GM21529 (cell line): ENCODE measurements at regions not wholly inside any gene's neighbourhood (a gene's known extent, or its start where the extent isn't known, plus 50 kb on each side); places are given as distances from the start of the nearest gene placed in this dataset.
"Not testable (repeated sequence)": the region's sequence is repeated elsewhere in the genome, so short reads cannot be mapped to it uniquely, and the experiment has no call there.

Experiments
- ATAC-seq: cut with Tn5 transposase; IDR thresholded peaks from one replicate; pipeline ENCODE4 v1.9.1; 2021; ENCODE audit not compliant: unreplicated experiment

DNA sequence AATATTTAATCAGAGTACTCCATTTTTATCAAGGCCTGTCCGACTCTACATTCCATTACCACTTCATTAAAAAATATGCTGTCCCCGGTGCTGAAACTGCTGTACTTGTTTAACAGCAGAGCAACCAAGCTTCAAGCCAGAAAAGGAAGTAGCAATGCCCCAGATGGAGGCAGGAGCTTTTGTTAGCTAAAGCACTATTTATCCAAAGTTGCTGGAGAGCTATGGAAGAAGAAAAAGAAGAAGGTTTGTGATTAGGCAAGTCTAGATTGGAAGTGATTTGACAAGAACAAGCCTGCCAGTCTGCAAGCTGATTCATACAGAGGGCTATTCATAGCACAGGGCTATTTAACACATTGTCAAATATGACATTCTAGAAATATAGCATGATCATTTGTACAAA lies 160.9 kb upstream of the SPTLC3 start:
- no peak for ATAC-seq

DNA sequence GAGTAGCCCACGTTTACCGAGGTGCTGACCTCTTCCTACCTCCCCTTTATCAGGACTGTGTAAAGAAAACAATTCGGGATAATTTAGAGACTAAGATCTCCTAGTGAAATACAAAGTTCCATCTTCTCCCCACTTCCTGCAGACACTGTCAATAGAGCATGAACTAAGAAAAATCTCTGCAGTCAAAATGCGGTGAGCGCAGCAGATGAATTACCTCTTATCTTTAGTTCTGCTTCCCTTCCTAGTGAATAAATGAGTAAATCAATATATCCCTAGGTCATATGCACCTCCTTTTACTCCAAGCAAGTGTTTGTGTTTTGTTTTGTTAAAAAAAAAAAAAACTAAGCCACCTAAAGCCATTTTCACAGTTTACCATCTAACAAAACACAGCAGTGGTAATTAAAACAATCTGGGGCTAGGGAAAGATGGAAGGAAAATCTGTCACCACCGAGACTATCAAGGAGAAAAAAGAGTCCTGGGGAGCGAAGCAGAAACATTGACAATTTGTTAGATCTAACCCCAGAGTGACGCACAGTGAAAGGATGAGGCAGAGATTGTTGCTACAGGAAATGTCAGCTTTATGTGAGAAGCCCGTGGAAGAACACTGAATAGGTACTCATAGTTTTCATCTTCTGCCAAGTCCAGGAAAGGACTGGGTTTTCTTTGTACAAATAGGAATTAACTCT lies 159.4 kb upstream of the SPTLC3 start:
- ATAC-seq: no peak

DNA sequence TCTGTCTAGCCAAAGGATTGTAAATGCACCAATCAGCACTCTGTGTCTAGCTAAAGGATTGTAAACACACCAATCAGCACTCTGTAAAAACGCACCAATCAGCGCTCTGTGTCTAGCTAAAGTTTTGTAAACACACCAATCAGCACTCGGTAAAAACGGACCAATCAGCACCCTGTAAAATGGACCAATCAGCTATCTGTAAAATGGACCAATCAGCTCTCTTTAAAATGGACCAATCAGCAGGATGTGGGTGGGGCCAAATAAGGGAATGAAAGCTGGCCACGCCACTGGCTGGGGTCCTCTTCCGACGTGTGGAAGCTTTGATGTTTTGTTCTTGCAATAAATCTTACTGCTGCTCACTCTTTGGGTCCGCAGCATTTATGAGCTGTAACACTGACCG lies 151.1 kb upstream of the SPTLC3 start:
- not testable (repeated sequence) for ATAC-seq

DNA sequence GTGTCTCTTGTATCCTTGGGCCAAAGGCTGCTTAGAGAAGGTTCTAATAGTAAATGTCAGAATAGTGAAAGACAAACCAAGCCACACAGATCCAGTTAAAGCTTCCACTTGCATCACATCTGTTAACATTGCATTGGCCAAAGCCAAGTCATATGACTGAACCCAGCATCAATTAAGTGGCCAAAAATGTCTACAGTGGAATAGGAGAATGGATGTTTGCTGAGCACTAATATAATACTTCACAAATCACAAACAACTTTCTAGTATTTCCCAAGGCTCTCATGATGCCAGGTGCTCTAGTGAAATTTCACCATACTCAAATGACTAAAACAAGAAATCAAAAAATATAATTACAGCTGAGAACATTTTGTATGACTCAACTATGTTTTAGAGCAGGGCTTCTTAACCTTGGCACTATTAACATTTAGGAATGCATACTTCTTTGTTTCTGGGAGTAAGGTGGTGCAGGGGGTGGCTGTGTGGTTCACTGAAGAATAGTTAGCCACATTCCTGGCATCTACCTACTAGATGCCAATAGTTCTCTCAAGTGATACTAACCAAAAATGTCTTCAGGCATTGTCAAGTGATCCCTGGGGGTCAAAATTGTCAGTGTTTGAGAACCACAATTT lies 148.0 kb upstream of the SPTLC3 start:
- no peak for ATAC-seq

DNA sequence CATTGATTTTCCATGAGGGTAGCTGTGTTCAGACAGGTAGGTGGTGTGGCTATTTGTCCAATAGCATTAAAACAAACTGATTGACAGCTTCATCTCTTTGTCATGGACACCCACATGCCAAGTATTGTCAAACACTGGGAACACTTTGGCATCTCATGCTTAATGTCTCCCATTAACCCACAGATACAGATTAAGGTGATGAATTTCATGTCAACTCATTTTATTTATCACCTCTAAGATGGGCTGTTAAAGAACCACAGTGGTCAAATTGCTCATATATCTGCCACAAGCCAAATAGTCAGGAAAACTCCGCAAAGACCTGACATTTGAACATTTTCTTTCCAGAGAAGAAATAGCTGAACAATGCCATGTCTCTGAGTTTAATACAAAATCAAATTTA lies 139.1 kb upstream of the SPTLC3 start:
- ATAC-seq: no peak

DNA sequence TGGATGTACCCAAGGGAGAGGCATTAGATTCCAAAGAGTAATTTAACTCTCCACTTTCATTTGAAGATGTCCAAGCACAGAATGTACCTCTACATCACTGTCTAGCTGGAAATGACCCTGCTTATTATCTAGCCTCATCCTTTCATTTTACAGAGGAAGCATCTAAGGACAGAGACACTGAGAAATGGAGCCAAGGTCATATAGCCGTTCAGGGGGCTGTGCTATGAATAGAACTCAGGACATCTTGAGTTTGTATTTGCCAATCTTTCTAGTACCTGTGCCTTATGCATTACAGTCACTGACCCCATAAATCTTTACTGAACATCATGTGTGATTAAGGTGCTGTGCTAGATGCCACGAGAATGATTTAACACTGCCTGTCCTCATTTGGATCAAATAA lies 138.2 kb upstream of the SPTLC3 start:
- no peak for ATAC-seq

DNA sequence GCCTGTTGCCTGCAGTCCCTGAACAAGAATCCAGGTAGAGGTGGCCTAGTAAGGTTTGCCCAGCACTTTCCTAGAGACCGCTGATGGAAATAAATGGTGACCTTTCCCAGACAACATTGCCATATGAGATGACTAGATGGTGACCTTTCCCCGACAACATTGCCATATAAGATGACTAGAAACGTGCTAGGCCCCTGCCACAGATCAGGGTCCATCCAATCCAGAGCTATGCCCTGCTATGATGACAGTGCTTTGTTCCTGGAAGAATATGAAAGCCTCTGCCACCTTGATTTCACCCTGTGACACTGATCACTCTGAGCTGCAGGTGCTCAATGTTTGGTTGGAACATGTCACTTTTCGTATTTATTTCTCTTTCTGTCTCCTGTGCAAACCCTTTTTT lies 133.8 kb upstream of the SPTLC3 start:
- ATAC-seq: no peak

DNA sequence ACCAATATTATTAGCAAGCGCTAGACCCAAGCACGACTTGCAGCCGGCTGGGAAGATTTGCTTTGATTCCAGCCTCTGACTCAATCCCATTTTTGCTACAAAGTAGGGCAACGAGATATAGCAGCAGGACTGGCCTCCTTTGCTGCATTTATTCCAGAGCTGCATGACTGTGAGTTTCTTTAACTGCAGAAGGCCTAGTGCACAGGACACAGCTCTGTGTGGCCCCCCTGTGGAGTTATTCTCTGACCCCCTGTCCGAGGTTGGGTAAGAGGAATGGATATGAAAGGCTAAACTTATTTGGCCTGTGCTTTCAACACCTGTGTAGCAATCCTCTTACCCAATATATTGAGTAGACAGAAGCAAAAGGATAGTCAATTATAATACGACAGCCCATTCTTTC lies 133.3 kb upstream of the SPTLC3 start:
- no peak for ATAC-seq

DNA sequence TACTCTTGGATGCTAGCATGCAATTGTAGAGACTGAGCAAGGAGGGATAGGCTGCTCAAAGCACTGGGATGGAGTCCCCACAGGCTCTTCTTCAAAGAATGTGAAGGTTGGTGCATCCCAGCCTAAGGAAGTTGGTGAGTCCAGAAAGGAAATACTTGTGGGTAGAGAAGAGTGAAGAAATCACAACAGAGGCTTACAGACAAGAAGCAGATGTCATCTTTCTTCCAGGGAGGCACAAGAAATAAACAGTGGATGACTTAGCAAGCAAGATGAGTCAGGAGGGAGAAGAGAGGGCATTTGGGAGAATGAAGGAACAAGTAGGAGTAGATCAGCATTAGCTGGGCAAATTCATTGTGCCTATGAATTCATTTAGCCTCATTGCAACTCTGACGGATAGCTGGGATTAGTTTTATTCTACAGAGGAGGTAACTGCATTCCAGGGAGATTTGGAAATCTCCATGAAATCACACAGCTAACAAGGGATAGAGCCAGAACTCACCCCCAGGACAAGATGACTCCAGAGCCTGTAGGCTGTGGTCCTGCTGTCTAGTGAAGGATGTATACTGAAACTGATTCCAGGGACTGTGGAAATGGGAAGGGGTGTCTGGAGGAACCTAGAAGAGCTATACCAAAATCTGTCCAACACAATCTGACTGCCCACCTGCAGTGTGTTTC lies 125.8 kb upstream of the SPTLC3 start:
- no peak for ATAC-seq

DNA sequence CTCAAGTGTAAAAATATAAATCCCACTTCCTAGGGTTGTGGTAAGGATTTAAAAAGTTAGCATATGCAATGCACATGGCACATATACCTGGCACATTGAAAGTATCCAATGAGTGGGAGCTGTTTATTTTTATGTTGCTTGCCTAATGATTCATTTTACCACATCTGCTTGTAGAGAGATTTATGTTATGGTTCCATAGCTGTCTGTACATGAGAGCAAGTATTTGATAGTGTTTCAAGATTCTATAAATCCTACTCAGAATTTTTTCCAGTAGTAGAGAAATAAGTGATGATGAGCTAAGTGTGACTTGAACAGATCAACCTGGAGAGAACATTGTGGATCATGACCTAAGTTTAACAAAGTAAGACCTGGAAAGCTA lies 125.3 kb upstream of the SPTLC3 start:
- no peak for ATAC-seq

DNA sequence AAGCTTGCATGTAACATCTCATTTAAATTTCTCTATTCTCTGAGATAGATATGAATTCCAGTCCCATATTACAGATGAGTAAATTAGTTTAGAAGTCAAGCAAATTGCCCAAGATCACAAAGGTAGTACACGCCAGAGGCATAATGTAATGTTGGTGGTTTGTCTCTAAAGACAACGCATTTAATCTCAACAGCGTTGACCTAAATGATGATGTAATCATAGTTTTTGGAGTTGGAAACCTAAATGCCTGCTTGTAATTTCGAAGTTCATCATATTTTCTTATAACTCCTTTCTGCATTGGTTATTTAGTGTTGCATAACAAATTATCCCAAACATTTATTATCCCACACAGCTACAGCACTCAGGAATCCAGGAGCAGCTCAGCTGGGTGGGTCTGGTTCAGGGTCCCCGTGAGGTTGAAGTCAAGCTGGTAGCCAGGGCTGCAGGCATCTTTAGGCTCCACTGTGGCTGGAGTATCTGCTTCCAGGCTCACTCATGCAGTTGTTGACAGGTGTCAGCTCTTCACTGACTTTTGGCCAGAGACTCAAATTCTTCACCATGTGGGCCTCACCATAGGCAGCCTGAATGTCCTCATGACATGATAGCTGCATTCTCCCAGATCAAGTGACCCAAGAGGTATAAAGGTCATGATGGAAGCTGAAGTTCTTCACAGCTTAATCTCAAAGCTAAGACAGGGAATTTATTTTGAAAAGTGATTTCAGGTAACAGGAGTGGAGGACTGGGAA lies 122.0 kb upstream of the SPTLC3 start:
- no peak for ATAC-seq

DNA sequence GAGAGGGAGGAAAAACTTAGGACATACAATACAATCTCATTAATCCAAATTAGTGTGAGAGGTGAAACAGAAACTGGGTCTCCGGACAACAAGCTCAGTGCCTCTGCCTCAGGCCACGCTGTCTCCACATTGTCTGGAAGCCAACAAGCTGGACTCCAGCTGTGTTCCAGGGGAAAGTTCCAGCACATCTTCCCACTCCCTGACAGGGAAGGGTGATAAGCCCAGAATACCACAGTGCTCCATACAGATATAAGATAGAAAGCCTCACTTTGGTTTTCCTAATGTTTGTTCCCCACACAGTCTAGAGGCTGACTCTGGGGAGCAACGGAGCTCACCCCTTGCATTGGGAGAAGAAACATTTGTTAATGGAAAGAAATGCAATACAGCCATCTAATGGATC lies 117.1 kb upstream of the SPTLC3 start:
- no peak for ATAC-seq

DNA sequence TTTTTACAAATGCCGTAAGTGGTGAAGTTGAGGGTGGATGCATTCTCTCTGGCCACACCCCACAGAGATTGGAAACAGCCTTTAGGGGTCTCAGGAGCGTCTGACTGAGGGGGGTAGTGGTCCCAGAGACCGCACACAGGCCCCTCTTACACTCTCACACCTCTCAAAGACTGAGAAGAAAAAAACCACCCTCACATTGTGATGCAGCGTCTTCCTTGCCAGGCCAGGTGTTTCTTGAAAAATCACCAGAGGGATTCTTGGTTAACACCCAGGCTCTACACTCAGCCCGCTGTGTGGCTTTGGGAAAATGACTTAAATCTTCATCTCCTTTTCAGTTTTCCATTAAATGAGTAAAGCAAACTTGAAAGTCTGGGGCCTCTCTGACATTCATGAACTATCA lies 115.8 kb upstream of the SPTLC3 start:
- ATAC-seq: no peak

DNA sequence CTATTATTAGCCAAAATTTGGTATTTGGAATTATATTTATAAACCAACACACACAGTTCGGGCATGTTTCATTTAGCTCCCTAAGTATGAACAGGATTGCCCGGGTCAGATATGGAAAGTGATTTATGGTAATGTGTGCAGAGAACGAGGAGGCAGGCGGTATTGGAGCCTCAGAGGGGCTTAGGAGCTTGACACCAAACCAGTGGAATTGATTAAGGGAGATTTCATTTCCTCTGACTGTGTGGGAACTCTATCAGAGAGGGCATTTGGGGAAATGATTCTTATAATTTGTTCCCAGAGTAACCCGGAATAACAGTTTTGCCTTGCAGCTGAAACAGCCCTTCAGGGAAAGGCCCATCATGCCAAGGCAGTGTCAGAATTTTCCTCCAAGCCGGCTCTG lies 115.1 kb upstream of the SPTLC3 start:
- no peak for ATAC-seq

DNA sequence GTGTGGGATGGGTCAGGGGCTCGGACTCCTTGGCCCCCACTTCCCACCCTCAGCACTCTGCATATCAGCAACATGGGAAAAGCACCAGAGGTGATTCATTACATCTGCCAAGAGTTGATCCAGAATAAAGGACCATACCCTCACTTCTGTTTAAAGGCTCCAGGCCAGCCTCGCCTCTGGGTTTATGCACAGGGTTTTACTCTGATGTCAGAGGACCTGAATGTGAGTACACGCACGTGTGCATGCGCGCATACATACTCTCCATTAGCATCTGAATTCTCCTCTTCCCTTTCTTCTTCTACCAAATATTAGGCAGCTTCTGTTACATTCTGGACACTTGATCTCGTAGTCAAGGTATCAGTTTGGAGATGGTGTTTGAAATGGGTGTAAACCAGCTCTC lies 114.7 kb upstream of the SPTLC3 start:
- no peak for ATAC-seq

DNA sequence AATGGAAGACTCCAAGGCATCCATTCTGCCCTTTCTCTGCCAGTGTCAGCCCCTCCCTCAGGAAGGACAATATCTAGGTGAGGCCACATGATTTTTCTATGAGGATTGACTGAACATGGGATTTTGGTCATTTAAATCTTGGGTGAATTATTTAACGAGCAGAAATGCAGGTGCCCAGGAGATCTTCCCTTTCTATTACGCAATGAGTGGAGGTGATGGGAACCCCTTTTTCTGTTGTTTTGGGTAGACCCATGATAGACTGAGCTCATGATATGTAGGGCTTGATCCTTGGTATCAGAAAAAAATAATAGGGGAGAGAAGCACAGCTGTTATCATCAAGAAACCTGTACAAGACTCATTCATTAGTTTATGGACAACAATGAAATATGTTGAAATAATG lies 112.6 kb upstream of the SPTLC3 start:
- no peak for ATAC-seq

DNA sequence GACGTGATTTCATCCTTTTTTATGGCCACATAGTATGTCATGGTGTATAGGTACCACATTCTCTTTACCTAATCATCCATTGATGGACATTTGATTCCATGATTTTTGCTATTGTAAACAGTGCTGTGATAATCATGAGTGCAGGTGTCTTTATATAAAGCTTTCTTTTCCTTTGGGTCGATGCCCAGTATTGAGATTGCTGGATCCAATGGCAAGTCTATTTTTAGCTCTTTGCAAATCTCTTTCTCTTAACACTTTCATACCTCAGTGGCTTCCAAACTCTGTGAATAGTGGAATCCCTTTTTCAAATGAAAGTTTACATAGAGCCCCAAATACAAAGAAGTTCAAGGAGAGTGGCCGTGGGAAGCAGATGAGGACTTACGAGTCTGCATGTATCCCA lies 105.8 kb upstream of the SPTLC3 start:
- no peak for ATAC-seq

DNA sequence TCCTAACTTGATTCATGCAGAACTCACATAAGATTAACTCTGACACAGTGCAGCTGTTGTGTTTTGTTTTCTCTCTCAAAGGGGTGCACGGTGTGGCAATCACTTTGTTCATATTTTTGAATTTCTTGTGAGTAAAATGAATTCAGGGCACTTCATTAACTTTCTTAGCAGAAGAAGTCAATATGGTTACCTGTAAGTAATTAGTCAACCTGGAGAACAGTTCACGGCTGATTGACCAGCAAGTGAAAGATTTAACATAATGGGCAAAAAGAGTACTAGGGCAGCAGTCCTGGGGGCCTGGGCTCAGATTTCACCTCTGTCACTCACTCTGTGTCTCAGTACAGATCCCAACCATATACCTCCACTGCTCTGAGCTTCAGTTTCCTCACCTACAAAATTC lies 102.4 kb upstream of the SPTLC3 start:
- no peak for ATAC-seq

DNA sequence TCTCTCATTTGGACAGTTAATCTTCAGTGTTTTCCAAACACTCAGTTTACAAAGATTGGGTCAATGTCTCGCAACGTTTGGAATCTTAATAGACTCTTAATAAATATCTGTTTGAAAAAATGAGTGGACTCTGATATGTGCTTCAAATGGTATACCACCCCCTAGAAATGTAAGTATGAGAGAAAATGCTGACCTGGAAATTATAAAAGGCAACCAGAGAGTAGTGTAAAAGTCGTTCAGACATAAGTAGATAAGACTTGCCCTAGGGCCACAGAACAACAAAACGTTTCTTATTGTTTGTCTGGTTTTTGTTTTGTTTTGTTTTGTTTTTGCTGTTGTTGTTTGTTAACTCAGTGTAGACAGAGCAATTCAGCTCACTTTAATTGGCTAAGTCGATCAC lies 97.4 kb upstream of the SPTLC3 start:
- ATAC-seq: no peak

DNA sequence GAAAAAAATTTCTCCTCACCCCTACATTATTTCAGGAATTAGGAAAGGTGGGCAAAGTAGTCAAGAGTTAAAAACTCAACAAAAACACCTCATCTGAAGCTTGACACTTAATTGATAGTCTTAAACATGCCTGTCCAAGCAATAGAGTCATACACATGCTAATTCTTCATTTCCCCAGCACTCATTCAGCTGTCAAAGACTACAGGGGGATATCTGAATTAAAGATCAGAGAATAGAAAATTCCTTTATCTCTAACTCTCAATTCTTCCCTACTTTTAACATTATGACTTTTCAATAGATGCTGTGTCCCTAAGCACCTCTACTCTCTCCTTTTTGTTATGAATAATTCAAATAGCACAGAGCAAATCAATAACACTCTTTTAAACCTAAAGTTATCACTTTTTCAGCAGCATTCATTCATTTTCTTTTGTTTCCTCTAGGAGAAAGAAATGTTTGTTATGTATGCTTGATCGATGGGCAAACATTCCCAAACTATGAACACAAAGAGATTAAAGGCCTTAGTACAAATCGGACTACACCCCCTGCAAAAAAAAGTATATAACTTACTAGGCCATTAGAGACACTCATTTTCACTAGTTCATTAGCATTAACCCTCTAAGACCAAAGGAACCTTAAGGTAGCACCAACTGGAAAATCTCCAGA lies 94.9 kb upstream of the SPTLC3 start:
- no peak for ATAC-seq

DNA sequence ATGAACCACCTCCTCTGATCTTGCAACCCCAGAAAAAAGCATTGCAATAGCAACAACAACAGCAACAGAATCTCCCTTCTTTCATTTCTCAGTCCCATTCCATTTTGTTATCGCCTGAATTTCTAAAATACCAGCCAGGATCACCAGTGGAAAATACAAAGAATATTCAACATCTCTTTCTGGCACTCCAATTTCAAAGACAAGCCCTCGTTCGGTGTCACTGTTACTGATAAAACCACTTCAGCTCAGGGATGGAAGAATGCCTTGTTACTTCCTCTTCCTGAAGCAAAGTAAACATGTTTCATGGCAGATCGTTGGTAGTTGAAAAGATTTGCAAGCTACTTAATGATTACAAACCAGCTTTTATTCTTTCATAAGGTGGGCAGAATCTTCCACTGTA lies 94.0 kb upstream of the SPTLC3 start:
- ATAC-seq: no peak
